ENCODE measurements at regions not wholly inside any gene's neighbourhood (a gene's known extent, or its start where the extent isn't known, plus 50 kb on each side); places are given as distances from the start of the nearest gene placed in this dataset.

DNA sequence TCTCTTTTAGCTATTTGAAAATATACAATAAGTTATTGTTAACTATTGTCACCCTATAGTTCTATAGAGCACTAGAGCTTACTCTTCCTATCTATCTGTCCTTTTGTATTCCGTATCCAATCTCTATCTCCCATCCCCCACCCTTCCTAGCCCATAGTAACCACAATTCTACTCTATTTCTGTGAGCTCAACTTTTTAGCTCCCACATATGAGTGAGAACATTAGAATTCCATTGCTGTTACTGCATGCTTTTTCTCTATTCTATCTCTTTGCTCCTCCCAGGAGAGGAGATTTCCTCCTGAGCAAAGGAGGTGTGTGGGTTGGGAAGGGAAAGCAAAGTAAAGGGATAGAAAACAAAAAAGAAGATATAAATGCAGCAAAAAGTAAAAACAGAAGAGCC lies 105.6 kb upstream of the SLC4A7 start:
- TF ChIP-seq CTCF (IDR thresholded peaks at IDR 0.05): no peak
- TF ChIP-seq POLR2A (IDR thresholded peaks at IDR 0.05): no peak
